ENCODE measurements at regions not wholly inside any gene's neighbourhood (a gene's known extent, or its start where the extent isn't known, plus 50 kb on each side); places are given as distances from the start of the nearest gene placed in this dataset.

DNA sequence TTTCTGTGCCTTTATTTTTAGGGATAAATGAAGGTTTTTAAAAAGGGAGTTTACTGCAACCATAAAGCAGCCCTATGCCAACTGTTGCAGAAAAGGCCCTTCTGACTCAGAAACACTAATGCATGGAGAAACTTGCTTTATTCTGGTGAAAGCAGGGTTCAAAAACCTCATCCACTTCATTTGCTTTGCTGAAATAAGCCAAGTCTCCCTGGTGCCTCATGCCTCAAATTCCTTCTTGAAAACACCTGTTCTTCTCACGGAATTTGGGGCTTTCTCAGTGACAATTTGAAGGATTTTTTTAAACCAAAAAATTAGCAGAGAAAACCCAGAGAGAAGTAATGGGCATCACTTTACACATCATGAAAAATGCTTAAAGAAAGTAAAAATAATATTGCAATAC lies 349.0 kb downstream of the PCDH7 start:
- TF ChIP-seq ZNF274 (IDR thresholded peaks at IDR 0.05; ENCODE audit: low read depth, low read length) = no peak
- Histone ChIP-seq H3K4me1 (ENCODE audit: insufficient read depth, insufficient read length) (no peaks in the 10 kb centered on the region), H3K9ac (ENCODE audit: insufficient read length, low read depth) (no peak overlapping the region), H3K27me3 (ENCODE audit: insufficient read depth, insufficient read length) (no peaks in the 10 kb centered on the region), H3K36me3 (ENCODE audit: insufficient read depth, insufficient read length, low read length) (no peaks in the 10 kb centered on the region), H3K9me3 (ENCODE audit: insufficient read depth, low read length) (no peaks in the 10 kb centered on the region), H3K4me3 (ENCODE audit: insufficient read length, low read depth) (no peak overlapping the region)
- DNase-seq (ENCODE audit: low read depth, low spot score) = no peak

DNA sequence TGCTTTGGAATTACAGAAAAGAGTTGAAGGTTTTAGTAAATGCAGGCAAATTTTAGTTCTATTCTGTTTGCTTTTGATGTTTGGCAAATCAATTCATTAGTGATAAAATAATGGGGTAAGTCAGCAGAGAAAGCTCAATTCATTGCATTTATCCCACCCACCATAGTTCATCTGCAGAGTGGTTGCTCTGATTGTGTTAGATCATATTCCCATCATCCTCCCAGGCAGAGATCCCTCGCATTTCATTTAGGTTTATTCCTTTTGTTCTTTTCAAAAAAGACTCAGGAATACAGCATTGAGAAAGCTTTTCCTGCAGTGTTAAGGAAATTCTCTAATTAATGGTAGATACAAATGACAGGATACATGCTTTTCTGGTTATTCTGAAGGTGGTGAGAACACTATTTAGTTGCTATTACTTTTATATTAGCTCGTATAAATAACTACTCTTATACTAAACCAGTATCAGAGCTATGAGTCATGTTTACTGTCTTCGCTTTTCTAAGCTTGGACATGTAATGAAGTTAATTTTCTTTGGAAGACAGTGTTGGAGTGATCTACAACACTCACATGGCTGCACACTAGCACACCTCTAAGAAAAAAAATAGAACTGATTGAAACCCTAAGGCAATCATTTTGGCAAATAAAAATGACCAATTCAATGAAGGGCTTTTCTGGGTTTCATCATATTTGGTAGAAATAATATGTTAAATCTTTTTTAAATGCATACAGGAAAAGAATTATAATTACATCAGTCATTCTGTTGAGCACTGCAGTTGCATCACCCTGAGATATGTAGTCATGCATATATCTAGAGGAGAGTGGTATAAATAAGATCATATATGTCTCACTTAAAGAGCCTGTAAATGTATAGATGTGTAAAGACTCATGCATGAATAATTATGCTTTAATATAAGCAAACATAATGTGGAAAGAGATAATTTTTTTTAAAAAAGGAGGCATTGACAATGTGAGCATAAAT lies 351.6 kb downstream of the PCDH7 start:
- Histone ChIP-seq H3K4me3 (ENCODE audit: insufficient read length, low read depth) (no peak overlapping the region), H3K36me3 (ENCODE audit: insufficient read depth, insufficient read length, low read length) (no peaks in the 10 kb centered on the region), H3K9ac (ENCODE audit: insufficient read length, low read depth) (no peak overlapping the region), H3K4me1 (ENCODE audit: insufficient read depth, insufficient read length) (no peaks in the 10 kb centered on the region), H3K9me3 (ENCODE audit: insufficient read depth, low read length) (no peaks in the 10 kb centered on the region), H3K27me3 (ENCODE audit: insufficient read depth, insufficient read length) (no peaks in the 10 kb centered on the region)
- no peak for TF ChIP-seq YY1 (IDR thresholded peaks at IDR 0.05; ENCODE audit: insufficient read depth, insufficient read length)
- TF ChIP-seq SUZ12 (IDR thresholded peaks at IDR 0.05; ENCODE audit: extremely low read depth, insufficient read depth, insufficient read length) = no peak
- TF ChIP-seq ZNF274 (IDR thresholded peaks at IDR 0.05; ENCODE audit: low read depth, low read length) = no peak
- DNase-seq (ENCODE audit: low read depth, low spot score) = no peak

DNA sequence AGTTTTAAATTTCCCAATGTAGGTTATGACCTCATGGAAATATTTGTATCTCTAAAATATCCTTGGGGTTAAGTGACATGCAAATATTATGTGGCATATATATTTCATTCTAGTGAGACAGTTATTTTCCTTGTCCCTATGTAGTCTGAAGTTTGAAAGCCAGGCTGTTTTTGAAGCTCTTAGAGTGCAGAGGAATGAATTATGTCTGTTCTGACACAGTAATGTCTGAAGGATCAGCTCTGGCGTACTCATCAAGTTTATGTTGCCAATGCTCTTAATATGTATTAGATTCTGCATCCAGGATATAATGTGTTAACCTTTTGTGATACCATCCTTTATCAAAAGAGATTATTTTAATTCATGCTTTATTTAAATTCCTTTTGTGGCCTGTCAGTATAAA lies 355.8 kb downstream of the PCDH7 start:
- no peaks in the 10 kb centered on the region for H3K36me3 ChIP-seq (ENCODE audit: insufficient read depth, insufficient read length, low read length)
- no peaks in the 10 kb centered on the region for H3K4me1 ChIP-seq (ENCODE audit: insufficient read depth, insufficient read length)
- no peak for TF ChIP-seq ZNF274 (IDR thresholded peaks at IDR 0.05; ENCODE audit: low read depth, low read length)
- no peak for TF ChIP-seq SUZ12 (IDR thresholded peaks at IDR 0.05; ENCODE audit: extremely low read depth, insufficient read depth, insufficient read length)
- TF ChIP-seq YY1 (IDR thresholded peaks at IDR 0.05; ENCODE audit: insufficient read depth, insufficient read length) = no peak
- DNase-seq (ENCODE audit: low read depth, low spot score) = no peak
- H3K9ac ChIP-seq (ENCODE audit: insufficient read length, low read depth) = no peak overlapping the region
- no peaks in the 10 kb centered on the region for H3K27me3 ChIP-seq (ENCODE audit: insufficient read depth, insufficient read length)
- no peaks in the 10 kb centered on the region for H3K9me3 ChIP-seq (ENCODE audit: insufficient read depth, low read length)
- H3K4me3 ChIP-seq (ENCODE audit: insufficient read length, low read depth) = no peak overlapping the region

DNA sequence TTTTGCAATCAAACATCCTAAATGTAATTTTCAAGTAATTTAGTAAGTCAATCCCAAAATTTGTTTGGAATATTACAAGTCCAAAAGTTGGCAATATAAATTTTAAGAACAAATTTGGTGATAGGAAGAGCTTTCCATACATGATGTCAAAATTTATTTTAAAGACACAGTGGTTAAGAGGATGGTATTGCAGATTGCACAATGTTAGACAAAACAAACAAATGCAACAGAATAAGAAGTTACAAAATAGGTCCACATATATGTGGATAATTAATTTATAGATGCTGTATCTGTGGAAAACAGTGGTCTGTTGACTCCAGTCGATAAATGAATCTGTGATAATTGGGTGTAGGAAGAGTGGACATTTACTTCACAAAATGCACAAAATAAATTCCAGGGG lies 358.5 kb downstream of the PCDH7 start:
- TF ChIP-seq SUZ12 (IDR thresholded peaks at IDR 0.05; ENCODE audit: extremely low read depth, insufficient read depth, insufficient read length) (no peak), YY1 (IDR thresholded peaks at IDR 0.05; ENCODE audit: insufficient read depth, insufficient read length) (no peak), ZNF274 (IDR thresholded peaks at IDR 0.05; ENCODE audit: low read depth, low read length) (no peak)
- no peak for DNase-seq (ENCODE audit: low read depth, low spot score)
- no peaks in the 10 kb centered on the region for H3K36me3 ChIP-seq (ENCODE audit: insufficient read depth, insufficient read length, low read length)

DNA sequence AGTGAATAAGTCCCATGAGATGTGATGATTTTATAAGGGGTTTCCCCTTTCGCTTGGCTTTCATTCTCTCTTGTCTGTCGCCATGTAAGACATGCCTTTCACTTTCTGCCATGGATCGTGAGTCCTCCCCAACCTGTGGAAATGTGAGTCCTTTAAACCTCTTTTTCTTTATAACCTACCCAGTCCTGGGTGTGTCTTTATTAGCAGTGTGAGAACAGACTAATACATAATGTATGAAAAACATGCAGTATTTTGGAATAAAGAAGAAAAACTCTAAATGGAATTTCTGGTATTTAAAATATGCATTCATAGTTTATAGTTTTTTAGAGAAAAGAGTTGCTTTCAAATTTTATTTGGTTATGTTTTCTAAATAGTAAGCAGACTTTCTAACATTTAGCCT lies 360.7 kb downstream of the PCDH7 start:
- no peaks in the 10 kb centered on the region for H3K9me3 ChIP-seq (ENCODE audit: insufficient read depth, low read length)
- H3K9ac ChIP-seq (ENCODE audit: insufficient read length, low read depth) = no peak overlapping the region
- no peak overlapping the region for H3K4me3 ChIP-seq (ENCODE audit: insufficient read length, low read depth)
- H3K36me3 ChIP-seq (ENCODE audit: insufficient read depth, insufficient read length, low read length) = no peaks in the 10 kb centered on the region
- no peak for DNase-seq (ENCODE audit: low read depth, low spot score)
- no peak for TF ChIP-seq SUZ12 (IDR thresholded peaks at IDR 0.05; ENCODE audit: extremely low read depth, insufficient read depth, insufficient read length)
- no peak for TF ChIP-seq ZNF274 (IDR thresholded peaks at IDR 0.05; ENCODE audit: low read depth, low read length)
- TF ChIP-seq YY1 (IDR thresholded peaks at IDR 0.05; ENCODE audit: insufficient read depth, insufficient read length) = no peak
- no peaks in the 10 kb centered on the region for H3K4me1 ChIP-seq (ENCODE audit: insufficient read depth, insufficient read length)
- H3K27me3 ChIP-seq (ENCODE audit: insufficient read depth, insufficient read length) = no peaks in the 10 kb centered on the region

More for the DNA sequence above, 358.5 kb downstream of the PCDH7 start:
- Histone ChIP-seq H3K4me1 (ENCODE audit: insufficient read depth, insufficient read length) (no peaks in the 10 kb centered on the region), H3K9me3 (ENCODE audit: insufficient read depth, low read length) (no peaks in the 10 kb centered on the region), H3K9ac (ENCODE audit: insufficient read length, low read depth) (no peak overlapping the region), H3K27me3 (ENCODE audit: insufficient read depth, insufficient read length) (no peaks in the 10 kb centered on the region), H3K4me3 (ENCODE audit: insufficient read length, low read depth) (no peak overlapping the region)

DNA sequence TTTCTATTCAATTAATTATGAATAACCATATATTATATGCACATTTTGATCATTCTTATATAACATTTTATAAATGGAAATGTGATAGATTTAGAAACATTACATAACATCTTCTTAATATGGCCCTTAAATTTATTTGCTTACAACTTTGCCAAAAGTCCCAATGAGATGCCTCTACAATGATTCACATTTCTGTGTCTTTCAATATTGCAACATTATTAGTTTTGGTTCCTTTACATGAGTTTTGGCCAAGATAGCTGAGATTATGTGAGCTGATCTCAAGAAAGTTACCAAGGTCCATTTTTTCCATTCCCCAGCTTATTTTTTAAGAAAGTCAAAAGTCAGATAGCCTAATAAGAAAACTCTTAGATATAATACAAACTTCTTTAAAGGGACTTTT lies 361.2 kb downstream of the PCDH7 start:
- DNase-seq (ENCODE audit: low read depth, low spot score) = no peak
- Histone ChIP-seq H3K9ac (ENCODE audit: insufficient read length, low read depth) (no peak overlapping the region), H3K4me3 (ENCODE audit: insufficient read length, low read depth) (no peak overlapping the region), H3K4me1 (ENCODE audit: insufficient read depth, insufficient read length) (no peaks in the 10 kb centered on the region), H3K27me3 (ENCODE audit: insufficient read depth, insufficient read length) (no peaks in the 10 kb centered on the region), H3K36me3 (ENCODE audit: insufficient read depth, insufficient read length, low read length) (no peaks in the 10 kb centered on the region), H3K9me3 (ENCODE audit: insufficient read depth, low read length) (no peaks in the 10 kb centered on the region)
- TF ChIP-seq SUZ12 (IDR thresholded peaks at IDR 0.05; ENCODE audit: extremely low read depth, insufficient read depth, insufficient read length) = no peak
- TF ChIP-seq YY1 (IDR thresholded peaks at IDR 0.05; ENCODE audit: insufficient read depth, insufficient read length) = no peak
- no peak for TF ChIP-seq ZNF274 (IDR thresholded peaks at IDR 0.05; ENCODE audit: low read depth, low read length)

DNA sequence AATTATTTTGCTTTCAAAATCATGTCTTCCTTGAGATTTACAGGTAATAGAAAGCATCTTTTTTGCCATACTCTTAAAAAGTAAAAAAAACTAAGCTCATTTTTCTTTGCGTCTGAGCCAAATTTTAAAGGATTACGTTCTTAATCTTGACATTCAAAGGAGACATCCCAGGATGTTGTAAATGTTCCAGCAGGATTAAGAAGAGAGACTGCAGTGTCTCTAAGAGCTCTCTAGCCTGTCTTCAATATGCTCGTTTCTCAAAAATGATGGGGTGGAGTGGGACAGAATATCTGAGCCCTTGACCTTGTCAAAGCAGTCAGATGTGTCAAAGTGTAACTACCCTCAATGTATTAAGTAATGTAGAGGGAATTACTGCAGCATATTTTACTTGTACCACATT lies 363.3 kb downstream of the PCDH7 start:
- Histone ChIP-seq H3K4me1 (ENCODE audit: insufficient read depth, insufficient read length) (no peaks in the 10 kb centered on the region), H3K27me3 (ENCODE audit: insufficient read depth, insufficient read length) (no peaks in the 10 kb centered on the region)

More for the DNA sequence above, 363.3 kb downstream of the PCDH7 start:
- no peak for DNase-seq (ENCODE audit: low read depth, low spot score)
- Histone ChIP-seq H3K4me3 (ENCODE audit: insufficient read length, low read depth) (no peak overlapping the region), H3K9me3 (ENCODE audit: insufficient read depth, low read length) (no peaks in the 10 kb centered on the region), H3K9ac (ENCODE audit: insufficient read length, low read depth) (no peak overlapping the region), H3K36me3 (ENCODE audit: insufficient read depth, insufficient read length, low read length) (no peaks in the 10 kb centered on the region)
- TF ChIP-seq ZNF274 (IDR thresholded peaks at IDR 0.05; ENCODE audit: low read depth, low read length) (no peak), SUZ12 (IDR thresholded peaks at IDR 0.05; ENCODE audit: extremely low read depth, insufficient read depth, insufficient read length) (no peak), YY1 (IDR thresholded peaks at IDR 0.05; ENCODE audit: insufficient read depth, insufficient read length) (no peak)

Data from NT2/D1 (cell line).